Osteocyte (in vitro differentiated cells): ENCODE measurements at regions not wholly inside any gene's neighbourhood (a gene's known extent, or its start where the extent isn't known, plus 50 kb on each side); places are given as distances from the start of the nearest gene placed in this dataset.
"Not testable (repeated sequence)": the region's sequence is repeated elsewhere in the genome, so short reads cannot be mapped to it uniquely, and the experiment has no call there.

Experiments used
- DNase-seq: peaks from one replicate; pipeline ENCODE4 v3.0.0; 2021; ENCODE audit warnings: mixed read lengths; ENCODE audit not compliant: unreplicated experiment; ENCODE audit errors: extremely low spot score
- H3K27ac Mint-ChIP-seq: one replicate; pipeline ENCODE4 v1.8.0; 2021; ENCODE audit warnings: mild to moderate bottlenecking, mixed read lengths; ENCODE audit not compliant: unreplicated experiment
- H3K27me3 Mint-ChIP-seq: one replicate; pipeline ENCODE4 v1.8.0; 2021; ENCODE audit warnings: mixed read lengths; ENCODE audit not compliant: unreplicated experiment
- H3K36me3 Mint-ChIP-seq: one replicate; pipeline ENCODE4 v1.8.0; 2021; ENCODE audit warnings: mixed read lengths; ENCODE audit not compliant: unreplicated experiment
- H3K4me1 Mint-ChIP-seq: one replicate; pipeline ENCODE4 v1.8.0; 2021; ENCODE audit warnings: mixed read lengths; ENCODE audit not compliant: unreplicated experiment
- H3K4me3 Mint-ChIP-seq: one replicate; pipeline ENCODE4 v1.8.0; 2021; ENCODE audit warnings: mild to moderate bottlenecking, moderate library complexity, mixed read lengths; ENCODE audit not compliant: unreplicated experiment
- H3K9me3 Mint-ChIP-seq: one replicate; pipeline ENCODE4 v1.8.0; 2021; ENCODE audit warnings: mixed read lengths; ENCODE audit not compliant: unreplicated experiment
- TF ChIP-seq, protein P1 (sequence below): fragments of 200-600 bp; sonication (generic); IDR thresholded peaks from 2 replicates; pipeline ENCODE4 v1.5.0; 2021; ENCODE audit warnings: antibody characterized with exemption, mild to moderate bottlenecking, moderate library complexity

DNA sequence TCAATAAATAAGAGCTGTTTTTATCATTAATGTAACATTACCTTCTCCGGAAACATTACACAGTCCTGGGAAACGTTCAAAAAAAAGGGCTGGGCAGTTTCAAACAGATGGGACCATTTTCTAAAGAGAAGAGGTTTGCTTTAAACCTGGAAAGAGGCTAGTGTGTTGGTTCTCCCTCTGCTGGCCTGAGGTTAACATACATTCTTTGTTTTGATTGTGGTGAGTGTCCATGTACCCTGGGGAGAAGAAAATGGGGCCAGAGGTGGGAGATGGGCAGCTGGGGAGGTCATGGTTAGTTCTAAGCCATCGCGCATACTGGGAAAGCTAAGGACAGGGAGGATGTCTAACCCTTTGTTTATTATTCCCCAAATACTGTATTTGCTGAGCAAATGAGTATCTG is 194.7 kb downstream of the CPEB2 start:
- peaks cover 6% of the 10 kb centered on the region for H3K27me3 Mint-ChIP-seq
- no peak overlapping the region for H3K4me3 Mint-ChIP-seq
- H3K27ac Mint-ChIP-seq: no peak overlapping the region
- TF ChIP-seq, protein P1, sequence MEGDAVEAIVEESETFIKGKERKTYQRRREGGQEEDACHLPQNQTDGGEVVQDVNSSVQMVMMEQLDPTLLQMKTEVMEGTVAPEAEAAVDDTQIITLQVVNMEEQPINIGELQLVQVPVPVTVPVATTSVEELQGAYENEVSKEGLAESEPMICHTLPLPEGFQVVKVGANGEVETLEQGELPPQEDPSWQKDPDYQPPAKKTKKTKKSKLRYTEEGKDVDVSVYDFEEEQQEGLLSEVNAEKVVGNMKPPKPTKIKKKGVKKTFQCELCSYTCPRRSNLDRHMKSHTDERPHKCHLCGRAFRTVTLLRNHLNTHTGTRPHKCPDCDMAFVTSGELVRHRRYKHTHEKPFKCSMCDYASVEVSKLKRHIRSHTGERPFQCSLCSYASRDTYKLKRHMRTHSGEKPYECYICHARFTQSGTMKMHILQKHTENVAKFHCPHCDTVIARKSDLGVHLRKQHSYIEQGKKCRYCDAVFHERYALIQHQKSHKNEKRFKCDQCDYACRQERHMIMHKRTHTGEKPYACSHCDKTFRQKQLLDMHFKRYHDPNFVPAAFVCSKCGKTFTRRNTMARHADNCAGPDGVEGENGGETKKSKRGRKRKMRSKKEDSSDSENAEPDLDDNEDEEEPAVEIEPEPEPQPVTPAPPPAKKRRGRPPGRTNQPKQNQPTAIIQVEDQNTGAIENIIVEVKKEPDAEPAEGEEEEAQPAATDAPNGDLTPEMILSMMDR: peak; percentile 56
- H3K36me3 Mint-ChIP-seq: no peaks in the 10 kb centered on the region
- H3K9me3 Mint-ChIP-seq: no peaks in the 10 kb centered on the region
- DNase-seq: no peak
- H3K4me1 Mint-ChIP-seq: peaks cover 29% of the 10 kb centered on the region

DNA sequence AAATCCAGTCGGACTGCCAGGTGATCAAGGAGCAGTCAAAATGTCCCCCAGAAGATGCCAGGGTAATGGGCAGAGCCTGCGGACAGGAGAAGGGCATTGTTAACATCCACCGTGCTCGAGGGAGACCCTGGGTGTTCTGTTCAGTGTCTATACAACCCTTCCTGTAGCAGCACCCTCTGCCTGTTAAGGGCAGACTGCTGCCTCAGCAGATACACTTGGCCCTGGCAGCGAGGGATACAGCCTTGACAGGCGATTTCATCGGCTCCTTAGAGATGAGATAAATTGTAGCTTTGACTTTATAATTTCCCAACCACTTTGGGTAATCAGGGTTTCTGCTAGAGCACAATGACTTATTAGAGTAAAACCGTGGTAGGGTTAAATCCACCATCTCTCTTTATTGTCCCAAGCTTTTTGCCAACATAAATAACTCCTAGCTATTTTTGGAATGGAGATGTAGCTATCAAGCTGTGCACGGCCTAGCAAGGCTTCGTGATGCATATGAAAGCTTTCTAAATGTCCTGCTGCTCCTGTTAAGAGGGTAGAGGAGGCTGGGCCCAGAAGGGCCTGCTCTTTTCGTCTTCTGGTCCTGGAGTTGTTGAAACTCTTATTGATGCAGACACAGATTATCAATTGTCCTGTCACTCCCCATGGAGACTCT is 195.9 kb downstream of the CPEB2 start:
- Mint-ChIP-seq H3K36me3 (no peaks in the 10 kb centered on the region), H3K4me3 (no peak overlapping the region), H3K4me1 (peaks cover 29% of the 10 kb centered on the region), H3K9me3 (no peaks in the 10 kb centered on the region), H3K27ac (no peak overlapping the region), H3K27me3 (peaks cover 9% of the 10 kb centered on the region)
- TF ChIP-seq, protein P1: no peak
- no peak for DNase-seq

DNA sequence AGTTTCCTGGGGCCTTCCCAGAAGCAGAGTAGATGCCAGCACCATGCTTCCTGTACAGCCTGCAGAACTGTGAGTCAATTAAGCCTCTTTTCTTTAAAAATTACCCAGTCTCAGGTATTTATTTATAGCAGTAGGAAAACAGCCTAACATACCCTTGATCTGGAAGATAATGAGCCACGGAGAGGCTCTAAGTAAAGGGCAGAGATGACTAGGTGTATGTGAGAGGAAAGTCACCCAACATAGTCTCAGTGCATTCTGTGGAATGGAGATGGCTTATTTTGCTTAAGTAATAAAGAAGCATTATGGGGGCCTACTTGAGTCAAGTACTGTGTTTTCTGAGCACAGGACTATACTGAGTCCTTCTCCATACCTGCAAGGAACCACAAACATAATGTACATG is 199.5 kb downstream of the CPEB2 start:
- Mint-ChIP-seq H3K27me3 (peaks cover 12% of the 10 kb centered on the region), H3K9me3 (peaks cover 11% of the 10 kb centered on the region), H3K36me3 (no peaks in the 10 kb centered on the region), H3K4me1 (peaks cover 20% of the 10 kb centered on the region), H3K4me3 (no peak overlapping the region), H3K27ac (no peak overlapping the region)
- DNase-seq: no peak
- TF ChIP-seq, protein P1: no peak

DNA sequence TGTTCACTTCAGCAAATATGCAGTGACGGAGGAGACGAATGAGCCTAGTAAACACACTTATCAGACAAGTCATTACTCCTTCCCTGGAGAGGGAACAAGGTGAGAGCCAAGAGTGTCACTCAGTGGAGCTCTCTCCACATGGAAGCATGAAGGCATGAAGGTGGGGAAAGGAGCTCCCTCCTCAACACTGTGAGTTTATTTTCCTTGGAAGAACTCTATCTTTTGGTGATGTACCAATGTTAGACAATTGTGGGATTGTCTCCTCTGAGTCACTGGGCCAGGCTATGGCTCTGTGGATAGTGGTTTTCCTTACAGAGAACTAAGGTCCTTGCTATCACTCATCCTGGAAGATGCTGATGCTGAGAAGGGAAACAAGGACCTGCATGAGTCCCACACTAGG is 200.2 kb downstream of the CPEB2 start:
- DNase-seq: no peak
- no peak overlapping the region for H3K27ac Mint-ChIP-seq
- peaks cover 16% of the 10 kb centered on the region for H3K9me3 Mint-ChIP-seq
- TF ChIP-seq, protein P1: no peak
- peaks cover 13% of the 10 kb centered on the region for H3K4me1 Mint-ChIP-seq
- peaks cover 12% of the 10 kb centered on the region for H3K27me3 Mint-ChIP-seq
- no peaks in the 10 kb centered on the region for H3K36me3 Mint-ChIP-seq
- no peak overlapping the region for H3K4me3 Mint-ChIP-seq

DNA sequence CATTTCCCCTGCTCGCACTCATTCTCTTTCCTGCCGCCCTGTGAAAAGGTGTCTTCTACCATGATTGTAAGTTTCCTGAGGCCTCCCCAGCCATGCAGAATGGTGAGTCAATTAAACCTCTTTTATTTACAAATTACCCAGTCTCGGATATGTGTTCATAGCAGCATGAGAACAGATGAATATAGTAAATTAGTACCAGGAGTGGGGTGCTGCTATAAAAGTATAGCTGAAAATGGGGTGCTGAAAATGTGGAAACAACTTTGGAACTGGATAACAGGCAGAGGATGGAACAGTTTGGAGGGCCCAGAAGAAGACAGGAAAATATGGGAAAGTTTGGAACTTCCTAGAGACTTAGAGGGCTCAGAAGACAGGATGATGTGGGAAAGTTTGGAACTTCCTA is 204.2 kb downstream of the CPEB2 start:
- H3K27ac Mint-ChIP-seq, H3K36me3 Mint-ChIP-seq, DNase-seq, H3K4me1 Mint-ChIP-seq, H3K4me3 Mint-ChIP-seq: not testable (repeated sequence)
- peaks cover 25% of the 10 kb centered on the region for H3K9me3 Mint-ChIP-seq
- H3K27me3 Mint-ChIP-seq: peaks cover 20% of the 10 kb centered on the region
